Activated CD4-positive, alpha-beta T cell treated with anti-CD3 and anti-CD28 coated beads for 24 hours (primary cell): ENCODE measurements at regions not wholly inside any gene's neighbourhood (a gene's known extent, or its start where the extent isn't known, plus 50 kb on each side); places are given as distances from the start of the nearest gene placed in this dataset.

Experiments used
- DNase-seq, 2 donors: peaks; one replicate each; pipeline ENCODE4 v3.0.0-alpha.2; 2020; ENCODE audit warnings: low read depth in 2 of 2

- no peak for DNase-seq
These were observed 429.4 kb downstream of the TBC1D4 start for GRCh38 chr13:75052616-75053015.

GRCh38 chr13:75050419-75051046, 431.4 kb downstream of the TBC1D4 start:
- no peak for DNase-seq

- DNase-seq = no peak
These were observed 432.1 kb downstream of the TBC1D4 start for GRCh38 chr13:75049735-75050335.

- DNase-seq = no peak
These were observed 439.2 kb downstream of the TBC1D4 start for GRCh38 chr13:75042807-75043206.

- DNase-seq = no peak
These were observed 443.4 kb downstream of the TBC1D4 start for GRCh38 chr13:75038393-75039113.

- no peak for DNase-seq
These were observed 456.0 kb downstream of the TBC1D4 start for GRCh38 chr13:75025956-75026355.

- no peak for DNase-seq
These were observed 457.4 kb downstream of the TBC1D4 start for GRCh38 chr13:75024602-75025001.

GRCh38 chr13:75023609-75024008, 458.4 kb downstream of the TBC1D4 start:
- DNase-seq = no peak

GRCh38 chr13:75021151-75021550, 460.8 kb downstream of the TBC1D4 start:
- no peak for DNase-seq

GRCh38 chr13:75016225-75016624, 465.7 kb downstream of the TBC1D4 start:
- no peak for DNase-seq

- no peak for DNase-seq
These were observed 468.2 kb downstream of the TBC1D4 start for GRCh38 chr13:75013818-75014217.

GRCh38 chr13:75010941-75011340, 471.0 kb downstream of the TBC1D4 start:
- DNase-seq = no peak

- DNase-seq = no peak
These were observed 473.0 kb downstream of the TBC1D4 start for GRCh38 chr13:75008926-75009325.

- DNase-seq = no peak
These were observed 491.0 kb downstream of the TBC1D4 start for GRCh38 chr13:74990992-74991391.

- DNase-seq = no peak
These were observed 494.8 kb downstream of the TBC1D4 start for GRCh38 chr13:74987124-74987690.

GRCh38 chr13:74986609-74987008, 495.4 kb downstream of the TBC1D4 start:
- no peak for DNase-seq

GRCh38 chr13:74979703-74980102, 502.3 kb downstream of the TBC1D4 start:
- no peak for DNase-seq

GRCh38 chr13:74978591-74978990, 503.4 kb downstream of the TBC1D4 start:
- no peak for DNase-seq

GRCh38 chr13:74977498-74977897, 504.5 kb downstream of the TBC1D4 start:
- DNase-seq = no peak

GRCh38 chr13:74975111-74975510, 506.9 kb downstream of the TBC1D4 start:
- no peak for DNase-seq

- DNase-seq = no peak
These were observed 507.8 kb downstream of the TBC1D4 start for GRCh38 chr13:74973935-74974879.

GRCh38 chr13:74969419-74969818, 512.5 kb downstream of the TBC1D4 start:
- no peak for DNase-seq
